ENCODE measurements at regions not wholly inside any gene's neighbourhood (a gene's known extent, or its start where the extent isn't known, plus 50 kb on each side); places are given as distances from the start of the nearest gene placed in this dataset.

DNA sequence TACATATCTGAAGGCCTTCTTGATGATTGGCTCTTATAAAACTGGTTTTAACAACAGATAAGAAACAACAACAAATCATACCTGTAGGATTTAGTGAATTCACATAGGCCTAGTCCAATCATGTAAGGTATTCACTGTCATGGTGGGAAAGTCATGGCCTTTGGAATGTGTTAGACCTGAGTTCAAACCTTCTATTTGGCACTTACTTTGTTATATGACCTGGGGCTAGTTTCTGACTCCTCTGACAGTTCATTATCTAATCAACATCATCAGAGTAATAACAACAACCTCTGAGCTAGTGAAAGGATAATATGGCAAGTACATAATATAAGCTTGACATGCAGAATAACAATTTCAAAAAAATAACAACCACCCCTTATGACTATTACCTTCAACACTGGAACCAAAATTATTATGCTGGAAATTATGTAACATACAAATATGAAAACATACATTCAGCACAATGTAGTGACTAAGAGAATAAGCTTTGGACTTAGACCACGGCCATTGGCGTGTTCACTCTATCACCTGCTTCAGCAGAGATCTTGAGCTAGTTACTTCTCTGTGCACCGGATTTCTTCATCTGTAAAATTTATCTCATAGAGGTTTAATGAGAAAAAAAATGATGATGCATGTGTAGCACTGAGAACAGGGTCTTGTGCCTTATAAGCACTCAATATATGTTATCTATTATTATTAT is 597.6 kb downstream of the LMO4 start:
- no peak for DNase-seq (ENCODE audit: low spot score)

DNA sequence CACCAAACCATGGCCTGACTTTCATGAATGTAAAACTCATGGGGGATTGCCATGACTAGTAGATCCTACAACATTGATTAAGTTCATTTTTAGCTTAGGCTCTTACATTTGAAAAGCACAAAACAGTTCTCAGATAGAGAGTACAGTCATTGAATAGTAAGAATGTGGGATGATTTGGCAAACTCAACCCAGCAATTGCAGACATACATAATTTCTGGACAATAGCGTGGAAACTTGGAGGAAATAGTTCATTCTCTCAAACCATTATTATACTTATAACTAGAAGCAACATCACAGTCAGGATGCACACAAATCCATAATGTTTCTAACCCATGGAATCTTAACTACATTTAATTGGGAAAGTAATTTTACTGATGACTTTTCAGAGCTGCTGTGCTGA is 598.2 kb downstream of the LMO4 start:
- no peak for DNase-seq (ENCODE audit: low spot score)

DNA sequence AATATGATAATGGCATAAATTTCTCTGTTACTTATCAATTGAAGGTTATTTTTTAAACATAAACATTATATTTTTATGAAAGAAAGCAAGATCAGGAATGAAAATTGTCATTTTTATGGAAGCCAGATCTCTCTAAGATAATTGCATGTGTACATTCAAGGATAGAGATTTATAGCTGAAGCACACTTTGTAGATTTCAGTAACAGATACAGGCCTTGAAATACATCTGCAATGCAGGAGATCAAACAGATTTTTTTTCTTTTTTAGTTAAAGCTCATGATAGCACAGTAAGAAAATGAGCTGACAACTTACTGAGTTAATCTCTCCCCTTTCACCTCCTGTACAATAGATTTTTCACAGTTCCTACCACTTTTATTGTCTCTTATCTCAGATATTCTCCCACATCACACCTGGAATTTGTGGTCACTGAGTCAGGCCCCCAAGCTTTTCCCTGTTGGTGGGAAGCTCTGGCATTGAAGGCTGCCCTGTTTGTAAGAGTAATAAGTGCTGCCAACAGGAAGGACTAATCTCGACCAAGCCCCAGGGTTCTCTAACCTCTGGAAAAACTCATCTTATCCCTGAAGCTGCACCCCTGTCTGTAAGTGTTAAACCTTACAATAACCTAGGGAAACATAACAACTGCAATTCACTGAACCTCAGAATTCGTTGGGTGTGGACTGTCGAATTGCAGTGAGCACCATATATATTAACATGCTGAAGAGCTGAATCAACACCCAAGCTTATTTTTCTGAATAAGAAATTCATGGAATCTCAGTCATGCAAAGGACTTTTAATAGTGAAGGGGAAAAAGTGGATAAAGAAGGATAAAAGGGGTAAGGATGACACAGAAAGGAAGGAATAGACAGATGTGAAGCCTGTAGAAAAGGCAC is 599.0 kb downstream of the LMO4 start:
- no peak for DNase-seq (ENCODE audit: low spot score)

DNA sequence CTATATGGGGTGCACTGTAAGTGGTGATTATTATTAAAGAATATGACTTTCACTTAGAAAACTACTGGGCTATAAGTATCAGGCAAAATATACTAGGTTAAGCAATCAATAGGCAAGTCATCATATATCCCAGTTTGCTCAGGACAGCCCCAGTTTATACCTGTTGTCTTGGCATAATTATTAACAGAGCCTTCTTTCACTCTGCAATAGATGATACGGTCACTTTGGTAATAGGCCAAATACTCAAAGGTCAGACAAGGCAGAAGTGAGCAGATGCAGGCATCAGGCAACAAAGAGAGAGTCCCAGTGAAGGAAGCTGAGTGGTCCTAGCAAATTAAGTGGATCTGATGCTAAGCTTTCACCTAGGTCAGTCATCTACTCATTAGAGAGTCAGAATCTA is 599.9 kb downstream of the LMO4 start:
- no peak for DNase-seq (ENCODE audit: low spot score)

DNA sequence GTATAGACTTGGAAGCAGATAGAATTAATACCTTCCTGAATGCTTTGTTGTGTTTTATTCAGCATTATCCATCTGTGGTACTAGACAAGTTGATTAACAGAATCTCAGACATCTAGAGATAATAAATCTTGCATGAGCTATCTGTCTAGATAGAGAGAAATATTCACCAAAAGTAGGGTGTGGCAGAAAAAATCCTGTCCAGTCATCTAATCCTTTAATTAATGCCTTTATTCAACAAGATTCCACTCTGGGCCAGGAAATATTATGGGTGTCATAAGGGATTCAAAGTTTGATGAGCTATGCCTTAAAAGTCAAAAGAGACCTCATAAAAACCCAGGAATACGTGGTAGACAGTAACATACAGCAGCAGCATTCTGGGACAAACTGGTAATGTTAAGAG is 601.2 kb downstream of the LMO4 start:
- DNase-seq (ENCODE audit: low spot score): no peak

DNA sequence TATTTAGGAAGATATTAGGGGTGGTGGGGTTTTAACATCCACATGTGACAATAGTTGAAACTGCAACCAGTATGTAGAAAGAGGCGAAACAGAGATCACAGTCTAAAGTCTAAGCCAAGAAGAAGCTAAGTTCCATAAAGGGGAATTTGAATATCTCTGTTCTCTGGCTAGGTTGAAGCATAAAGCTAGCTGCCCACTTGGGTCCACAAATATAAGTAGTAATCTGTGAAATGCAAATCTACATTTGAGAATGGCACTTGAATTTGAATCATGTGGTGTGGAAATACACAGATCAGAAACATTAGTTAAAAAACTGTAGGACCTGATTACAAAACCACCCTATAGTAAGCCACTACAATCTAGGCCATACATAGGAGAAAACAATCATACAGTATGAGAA is 602.1 kb downstream of the LMO4 start:
- DNase-seq (ENCODE audit: low spot score): no peak

DNA sequence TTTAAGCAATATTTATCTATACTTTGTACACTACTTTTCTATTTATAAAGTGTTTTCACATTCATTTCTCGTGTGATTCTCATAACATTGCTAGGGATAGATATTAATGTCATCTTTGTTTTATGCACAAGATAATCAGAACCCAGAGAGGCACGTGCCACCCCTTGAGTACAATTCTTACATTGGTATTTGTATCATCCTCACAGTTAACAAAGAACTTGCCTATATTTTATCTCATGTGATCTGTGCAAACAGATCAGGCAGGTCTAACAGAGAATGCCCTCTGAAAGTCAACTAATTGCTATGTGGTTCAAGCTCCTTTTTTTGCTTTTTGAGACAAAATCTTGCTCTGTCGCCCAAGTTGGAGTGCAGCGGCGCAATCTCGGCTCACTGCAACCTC is 604.5 kb downstream of the LMO4 start:
- DNase-seq (ENCODE audit: low spot score): no peak

DNA sequence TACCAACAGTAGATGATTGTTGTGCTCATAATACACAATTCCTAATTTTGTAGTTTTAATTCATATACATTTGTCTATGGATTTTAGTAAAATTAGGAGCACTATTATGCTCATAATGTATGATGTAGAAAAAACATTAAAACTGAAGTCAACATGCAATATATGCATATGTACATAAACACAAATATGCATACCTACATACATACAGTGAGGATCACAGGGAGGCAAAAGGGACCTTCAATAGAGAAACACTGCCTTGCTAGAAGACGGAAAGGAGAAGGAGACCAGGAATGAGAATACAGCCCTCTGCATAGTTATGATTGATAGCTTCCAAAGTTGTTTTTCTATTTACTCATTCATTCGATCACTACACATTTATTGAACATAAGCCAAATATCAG is 606.5 kb downstream of the LMO4 start:
- no peak for DNase-seq (ENCODE audit: low spot score)

DNA sequence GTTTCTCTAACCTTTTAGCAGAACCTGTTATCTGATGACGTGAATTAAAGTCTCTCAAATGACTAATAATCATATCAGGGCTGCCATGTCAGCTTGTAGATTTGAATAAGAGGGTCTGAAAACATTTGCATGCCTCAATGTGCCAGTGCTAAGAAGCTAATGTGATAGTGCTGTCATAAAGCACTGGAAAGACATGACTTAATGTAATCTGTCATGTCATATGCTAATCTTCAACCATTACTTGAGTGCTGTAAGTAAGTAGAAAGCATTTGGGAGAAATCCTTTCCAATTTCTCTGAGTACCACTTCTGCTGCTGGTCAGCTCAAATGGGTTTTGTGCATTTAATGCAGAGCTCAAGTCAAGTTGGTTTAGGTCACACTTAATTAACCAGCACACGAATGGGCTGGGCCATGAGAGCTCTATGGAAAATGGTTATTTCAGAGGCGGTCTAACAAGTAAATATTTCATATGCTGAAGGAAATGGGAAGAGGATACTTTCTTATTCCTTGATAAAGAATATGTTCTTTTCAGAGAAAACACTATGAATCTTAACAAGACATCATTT is 609.2 kb downstream of the LMO4 start:
- no peak for DNase-seq (ENCODE audit: low spot score)

DNA sequence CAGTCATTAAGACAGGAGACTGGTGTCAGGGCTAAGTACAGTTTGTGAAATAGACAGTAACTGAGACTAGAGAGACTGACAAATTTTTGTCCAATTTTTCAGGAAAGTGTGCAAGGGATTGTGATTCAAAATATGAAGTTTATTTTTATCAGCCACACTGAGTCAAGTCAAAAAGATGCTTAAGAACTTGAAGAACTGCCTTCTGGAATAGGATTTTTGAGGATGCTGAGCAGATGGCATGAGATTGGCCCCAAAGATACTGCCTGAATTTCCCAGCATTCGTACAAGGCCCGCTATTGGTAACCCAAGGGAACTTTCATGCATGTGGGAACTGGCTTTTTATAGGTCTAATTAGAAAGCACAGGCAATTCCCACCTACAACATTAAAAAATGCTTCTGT is 610.0 kb downstream of the LMO4 start:
- DNase-seq (ENCODE audit: low spot score): no peak

DNA sequence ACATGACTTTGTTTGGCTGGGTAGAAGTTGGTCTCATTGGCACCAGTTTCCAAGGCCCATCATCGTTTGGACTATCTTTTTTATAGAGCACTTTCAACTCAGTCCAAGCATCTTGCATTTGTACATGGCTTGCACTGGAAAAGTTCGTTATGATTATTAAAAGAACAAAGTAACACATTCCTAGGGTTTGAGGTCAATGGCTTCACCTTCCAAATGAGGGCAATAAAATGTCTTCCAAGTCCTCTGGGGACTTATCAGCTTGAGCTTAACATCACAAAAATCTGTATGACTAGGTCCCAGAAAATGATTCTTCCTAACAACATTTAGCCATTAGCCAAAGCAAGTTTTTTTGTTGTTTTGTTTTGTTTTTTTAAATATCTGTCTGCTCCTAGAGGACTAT is 610.8 kb downstream of the LMO4 start:
- no peak for DNase-seq (ENCODE audit: low spot score)

DNA sequence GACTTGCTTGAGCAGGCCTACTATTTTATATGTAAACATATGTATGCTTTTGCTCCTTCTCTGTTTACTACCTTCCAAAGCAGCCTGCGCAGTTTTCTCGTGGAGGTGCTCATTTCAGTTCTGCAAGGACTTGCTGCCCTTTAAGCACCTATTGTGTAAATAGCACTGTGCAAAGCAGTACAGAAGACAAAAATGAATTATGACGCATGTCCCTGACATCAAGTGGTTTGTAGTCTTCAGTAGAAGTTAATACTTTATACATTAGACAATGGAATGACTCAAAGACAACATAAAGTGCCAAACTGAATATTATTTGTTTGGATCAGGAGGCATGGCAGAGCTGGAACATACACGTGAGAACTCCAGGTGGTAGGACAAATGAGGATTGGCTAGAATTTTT is 611.7 kb downstream of the LMO4 start:
- DNase-seq (ENCODE audit: low spot score): no peak

DNA sequence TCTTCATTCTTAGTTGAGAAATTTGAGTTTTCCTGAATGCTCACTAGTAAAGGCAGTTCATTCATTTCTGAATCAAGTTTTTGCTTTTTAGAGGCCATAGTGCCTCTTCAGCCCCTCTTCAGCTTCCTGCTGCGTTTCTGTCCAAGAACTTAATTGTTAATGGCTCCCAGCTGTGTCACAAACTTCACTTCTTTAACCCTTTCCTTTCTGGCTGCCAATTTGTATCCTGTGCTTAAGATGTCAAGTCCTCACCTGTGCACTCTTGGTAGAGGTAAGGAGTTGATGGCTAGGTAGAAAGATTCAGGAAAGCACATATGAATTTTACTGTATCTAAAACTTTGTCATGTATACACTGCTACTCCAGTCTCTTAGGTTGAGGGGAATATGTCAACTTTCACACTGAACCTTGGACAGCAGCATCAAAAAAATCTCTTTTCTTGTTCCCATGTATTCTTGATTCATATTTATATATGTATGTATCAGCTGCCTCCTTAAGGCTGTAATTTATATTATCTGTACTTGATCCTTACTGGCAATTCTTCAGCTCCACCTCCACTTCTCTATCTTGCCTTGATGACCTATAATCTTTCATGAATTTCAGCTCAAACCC is 612.8 kb downstream of the LMO4 start:
- no peak for DNase-seq (ENCODE audit: low spot score)

DNA sequence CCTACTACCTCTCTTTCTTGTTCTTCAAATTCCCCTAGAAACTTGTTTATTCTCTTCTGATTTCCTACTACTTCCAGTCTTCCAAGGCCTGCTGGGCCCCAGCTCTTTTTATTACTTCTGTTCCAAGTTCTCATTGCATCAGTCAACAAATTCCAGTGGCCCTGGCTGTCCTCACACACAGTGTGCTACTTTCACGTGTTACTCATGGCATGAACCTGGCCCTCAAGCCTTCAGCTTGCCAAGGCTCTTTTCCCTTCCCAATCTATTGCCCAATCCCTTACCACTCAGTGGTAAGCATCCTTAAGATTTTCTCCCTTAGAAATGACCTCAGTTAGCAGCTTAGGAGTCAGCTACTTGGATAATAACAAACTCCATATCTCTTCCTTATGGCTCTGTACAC is 613.5 kb downstream of the LMO4 start:
- DNase-seq (ENCODE audit: low spot score): no peak

DNA sequence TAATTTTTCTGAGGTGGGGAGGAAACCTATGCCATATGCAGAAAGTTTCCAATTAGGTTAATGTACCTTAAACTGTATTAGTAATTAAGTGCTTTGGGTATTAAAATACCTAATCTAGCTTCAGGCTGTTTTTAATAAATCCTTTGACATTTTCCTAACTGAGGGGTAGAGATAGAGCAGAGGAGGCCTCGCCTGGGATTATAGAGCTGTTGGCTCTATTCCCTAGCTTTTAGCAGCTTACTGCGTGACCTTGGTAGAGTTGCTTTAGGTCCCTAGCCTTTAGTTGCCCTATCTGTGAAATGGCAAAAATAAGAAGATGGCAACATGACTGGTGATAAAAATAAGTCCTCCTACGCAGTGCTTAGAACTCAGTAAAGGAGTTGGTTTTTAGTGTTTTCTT is 621.0 kb downstream of the LMO4 start:
- DNase-seq (ENCODE audit: low spot score): no peak

DNA sequence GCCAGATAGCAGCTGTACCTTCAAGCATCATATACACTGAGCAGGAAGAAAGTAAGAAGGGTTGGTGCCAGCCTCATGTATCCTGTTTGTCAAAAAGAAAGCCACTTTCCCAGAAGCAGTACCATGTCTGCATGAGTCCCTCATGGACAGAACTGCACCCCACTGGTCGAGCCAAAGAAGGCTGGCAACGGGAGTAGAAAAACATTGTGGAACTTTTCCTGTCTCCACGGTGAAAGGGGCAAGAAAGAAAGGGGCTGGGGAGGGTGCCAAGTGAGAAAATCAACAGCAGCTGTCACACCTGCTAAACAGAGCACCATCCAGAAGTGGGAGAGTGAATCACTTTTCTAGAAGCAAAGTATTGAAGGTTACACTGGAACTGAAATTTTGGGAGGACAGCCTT is 621.7 kb downstream of the LMO4 start:
- DNase-seq (ENCODE audit: low spot score): no peak

DNA sequence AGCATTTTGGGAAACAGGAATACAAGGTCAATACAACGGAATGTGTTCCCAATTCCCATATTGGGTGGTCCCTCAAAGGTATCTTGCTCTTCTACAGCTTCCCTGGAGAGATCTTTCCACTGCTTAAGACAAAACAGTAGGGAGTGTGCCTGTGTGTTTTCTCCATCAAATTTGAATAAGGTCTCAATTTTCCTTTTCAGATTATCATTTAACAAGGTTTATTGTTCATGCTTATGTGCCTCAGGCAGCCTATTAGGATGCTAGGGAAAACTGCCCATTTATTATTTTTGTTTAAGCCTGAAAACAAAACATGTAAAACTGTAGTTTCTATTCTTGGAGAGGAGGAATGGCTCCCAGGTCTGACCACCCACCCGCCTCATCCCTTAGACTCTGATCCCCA is 622.7 kb downstream of the LMO4 start:
- DNase-seq (ENCODE audit: low spot score): no peak

DNA sequence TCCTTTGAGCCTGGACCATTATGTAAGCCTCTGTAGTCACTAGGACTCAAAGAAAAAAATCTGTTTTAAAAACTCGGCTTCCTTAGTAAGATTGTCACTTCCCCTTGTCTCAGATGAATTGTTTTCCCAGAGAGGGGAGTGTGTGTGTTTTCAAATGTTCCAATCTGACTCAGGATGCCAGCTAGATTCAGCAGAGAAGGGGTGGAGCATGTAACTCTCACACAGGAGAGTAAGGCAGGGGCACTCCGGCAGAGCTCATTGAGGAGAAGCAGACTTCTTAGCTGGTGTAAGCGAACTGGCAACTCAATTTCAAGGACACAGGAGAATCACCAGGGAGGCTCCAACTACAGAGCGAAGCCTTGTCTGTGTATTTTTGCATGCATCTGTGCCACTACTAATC is 623.2 kb downstream of the LMO4 start:
- no peak for DNase-seq (ENCODE audit: low spot score)

DNA sequence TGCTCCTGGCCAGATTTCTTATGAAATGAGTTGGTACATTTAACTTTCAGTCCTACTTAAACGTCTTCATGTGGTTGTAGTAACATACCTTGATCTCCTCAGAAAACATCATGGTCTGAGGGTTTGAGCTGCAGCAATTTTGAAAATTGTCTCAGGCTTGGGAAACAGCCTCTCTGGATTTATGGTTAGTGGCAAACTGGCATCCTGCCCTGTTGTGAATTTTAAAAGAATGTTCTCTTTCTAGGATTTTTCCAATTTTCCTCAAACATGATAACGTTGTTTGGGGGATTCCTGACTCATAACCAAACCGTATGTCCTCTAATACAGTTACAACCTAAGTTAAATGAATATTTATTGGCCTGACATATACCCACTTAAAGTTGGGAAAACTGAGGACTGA is 624.4 kb downstream of the LMO4 start:
- DNase-seq (ENCODE audit: low spot score): no peak

DNA sequence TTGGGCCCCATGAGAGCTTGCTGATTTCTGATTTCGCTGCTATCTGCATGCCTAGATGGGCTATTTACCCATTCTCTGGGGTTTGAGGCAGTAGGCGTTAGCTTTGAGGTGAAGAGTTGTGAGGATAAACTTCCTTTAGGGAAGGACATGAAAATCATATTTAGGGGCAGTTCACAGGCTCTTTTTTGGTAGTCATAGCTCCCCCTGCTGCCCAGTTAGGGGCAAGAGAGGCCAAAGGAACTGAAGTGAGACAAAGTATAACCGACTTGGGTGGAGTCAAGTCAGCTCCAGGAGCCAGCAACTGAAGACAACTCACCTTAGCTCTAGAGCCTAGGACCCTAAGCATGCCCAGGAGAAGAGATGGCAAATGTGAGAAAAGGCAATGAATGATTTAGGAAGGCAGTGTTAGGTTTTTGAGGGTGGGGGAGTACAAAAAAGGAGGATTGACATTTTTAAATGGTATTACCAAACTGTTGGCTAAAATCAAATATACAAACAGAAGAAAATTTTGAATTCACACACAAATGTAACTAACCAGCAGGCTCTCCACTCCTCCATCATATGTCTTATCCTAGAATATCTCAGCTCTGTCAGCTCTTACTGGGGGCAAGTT is 625.2 kb downstream of the LMO4 start:
- peak; percentile 65 for DNase-seq (ENCODE audit: low spot score)

DNA sequence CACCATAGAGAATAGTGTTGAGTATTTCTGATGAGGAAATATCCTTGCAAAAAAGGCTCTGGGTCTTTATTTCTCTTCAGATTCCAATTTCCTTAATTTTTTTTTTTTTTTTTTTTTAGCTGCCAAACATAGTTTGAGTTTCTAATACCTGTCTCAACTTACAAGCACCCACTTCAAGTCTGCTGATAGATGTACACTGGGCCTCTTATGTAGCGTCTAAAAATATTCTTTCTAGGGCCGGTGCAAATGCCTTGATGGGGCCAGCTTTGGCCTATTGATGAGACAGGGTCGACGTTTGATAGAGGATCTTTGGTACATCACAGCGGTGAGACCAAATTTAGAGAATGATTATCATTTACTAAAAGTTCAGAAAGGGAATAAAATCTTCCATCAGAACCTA is 626.4 kb downstream of the LMO4 start:
- no peak for DNase-seq (ENCODE audit: low spot score)

DNA sequence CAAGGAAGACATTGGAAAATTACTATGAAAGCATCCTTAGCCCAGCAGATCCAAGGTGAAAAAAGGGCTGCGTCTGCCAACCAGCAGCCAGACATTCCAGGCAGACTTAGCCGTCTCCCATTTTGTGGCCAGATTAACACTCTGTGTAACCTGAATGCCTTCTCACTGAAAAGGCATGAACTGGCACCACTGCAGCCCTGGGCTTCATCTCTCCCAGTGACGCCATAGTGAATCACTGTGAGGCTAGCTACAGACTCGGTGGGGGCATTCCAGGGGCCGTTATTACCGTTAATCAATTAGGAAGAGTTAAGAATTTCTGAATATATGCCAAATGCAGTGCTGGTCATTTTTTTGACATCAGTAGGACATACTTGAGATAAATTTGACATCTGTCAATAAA is 627.4 kb downstream of the LMO4 start:
- peak; percentile 18 for DNase-seq (ENCODE audit: low spot score)

DNA sequence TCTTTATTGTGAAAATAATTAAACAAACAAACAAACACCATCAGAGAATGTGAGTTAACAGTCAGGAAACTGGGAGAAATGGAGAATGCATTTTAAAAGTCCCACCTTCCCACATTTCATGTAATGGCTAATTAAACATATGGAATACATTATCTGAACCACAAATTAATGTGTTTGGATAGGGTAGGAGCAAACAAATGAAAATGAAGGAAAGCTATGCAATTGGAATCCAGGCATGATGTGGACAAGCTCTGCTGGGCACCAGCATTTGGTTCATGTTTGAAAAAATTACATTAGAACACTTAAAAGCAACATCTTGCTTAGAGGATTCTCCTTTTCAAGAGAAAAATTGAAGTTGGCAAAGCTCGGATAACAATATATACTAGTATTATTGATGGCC is 628.1 kb downstream of the LMO4 start:
- DNase-seq (ENCODE audit: low spot score): no peak
